IMR-90 (cell line): ENCODE measurements at regions not wholly inside any gene's neighbourhood (a gene's known extent, or its start where the extent isn't known, plus 50 kb on each side); places are given as distances from the start of the nearest gene placed in this dataset.

ENCODE experiments used
- ATAC-seq: fragments of 200-7000 bp; cut with Tn5 transposase; 2 replicates; pipeline ENCODE4 v1.9.1; 2020; ENCODE audit warnings: low read depth, mild to moderate bottlenecking, moderate library complexity
- BruUV-seq: library from RNA; stranded (reverse); fragments of 400-500 nt; replicated peaks from 2 replicates; lab custom pipeline; 2021; lab: Mats Ljungman, UMichigan
- CTCF ChIA-PET: fragments of 300-600 bp; formaldehyde crosslinking; extraction: SDS; loops from one replicate; lab custom pipeline; 2021; ENCODE audit warnings: antibody characterized with exemption; lab: Yijun Ruan, JAX
- POLR2A ChIA-PET: fragments of 300-600 bp; sonication (Branson Sonifier 250); formaldehyde crosslinking; loops from one replicate; lab custom pipeline; 2022; ENCODE audit warnings: antibody characterized with exemption; ENCODE audit not compliant: unreplicated experiment; lab: Charles Lee
- DNase-seq: peaks from one replicate; pipeline ENCODE4 v3.0.0; 2013
- H2AFZ ChIP-seq: replicated peaks from 2 replicates; pipeline ENCODE3; 2013; ENCODE audit warnings: low read length, mild to moderate bottlenecking; ENCODE audit not compliant: poor library complexity
- H2AK5ac ChIP-seq: 2 replicates; pipeline ENCODE4 v1.6.1; 2013; ENCODE audit warnings: low read depth, low read length, inconsistent platforms
- H2AK9ac ChIP-seq: replicated peaks from 2 replicates; pipeline ENCODE3; 2013; ENCODE audit warnings: mild to moderate bottlenecking, low read depth, low read length, moderate library complexity; ENCODE audit not compliant: poor library complexity
- H2BK120ac ChIP-seq: 2 replicates; pipeline ENCODE4 v1.6.1; 2013; ENCODE audit warnings: low read depth, low read length, inconsistent platforms
- H2BK15ac ChIP-seq: 3 replicates; pipeline ENCODE4 v1.6.1; 2013; ENCODE audit warnings: low read depth, low read length, inconsistent platforms
- H2BK20ac ChIP-seq: 2 replicates; pipeline ENCODE4 v1.6.1; 2013; ENCODE audit warnings: low read depth, mild to moderate bottlenecking, inconsistent platforms, low read length, moderate library complexity
- H2BK5ac ChIP-seq: 2 replicates; pipeline ENCODE4 v1.6.1; 2013; ENCODE audit warnings: mild to moderate bottlenecking, low read depth, low read length, inconsistent platforms; ENCODE audit not compliant: poor library complexity, severe bottlenecking
- H3K14ac ChIP-seq: replicated peaks from 2 replicates; pipeline ENCODE4 v1.6.1; 2013; ENCODE audit warnings: low read depth, low read length, inconsistent platforms
- H3K18ac ChIP-seq: 2 replicates; pipeline ENCODE4 v1.6.1; 2013; ENCODE audit warnings: low read depth, low read length, control low read depth
- H3K23ac ChIP-seq: 2 replicates; pipeline ENCODE4 v1.6.1; 2013; ENCODE audit warnings: low read depth, low read length, inconsistent platforms
- H3K27ac ChIP-seq: 2 replicates; pipeline ENCODE4 v1.5.1; 2013; ENCODE audit warnings: mild to moderate bottlenecking, control low read depth, low read length; ENCODE audit not compliant: insufficient read depth
- H3K27me3 ChIP-seq: 2 replicates; pipeline ENCODE4 v1.6.1; 2013; ENCODE audit warnings: low read length; ENCODE audit not compliant: control insufficient read depth, insufficient read depth
- H3K36me3 ChIP-seq: 2 replicates; pipeline ENCODE4 v1.6.1; 2013; ENCODE audit warnings: low read length, mixed read lengths; ENCODE audit not compliant: control insufficient read depth, insufficient read depth
- H3K4ac ChIP-seq: 2 replicates; pipeline ENCODE4 v1.6.1; 2013; ENCODE audit warnings: low read depth, low read length, inconsistent platforms
- H3K4me1 ChIP-seq: 2 replicates; pipeline ENCODE4 v1.6.1; 2013; ENCODE audit warnings: low read length, mixed read lengths; ENCODE audit not compliant: control insufficient read depth, insufficient read depth
- H3K4me2 ChIP-seq: 2 replicates; pipeline ENCODE4 v1.6.1; 2013; ENCODE audit warnings: low read depth, mild to moderate bottlenecking, control low read depth, low read length, moderate library complexity
- H3K4me3 ChIP-seq: 2 replicates; pipeline ENCODE4 v1.5.1; 2013; ENCODE audit warnings: low read depth, mild to moderate bottlenecking, control low read depth, low read length, moderate library complexity; ENCODE audit not compliant: insufficient read depth
- H3K56ac ChIP-seq: 2 replicates; pipeline ENCODE4 v1.6.1; 2013; ENCODE audit warnings: low read length, inconsistent platforms; ENCODE audit not compliant: insufficient read depth; ENCODE audit errors: extremely low read depth
- H3K79me1 ChIP-seq, 2 experiments: 2 replicates each; pipeline ENCODE4 v1.6.1; 2013; ENCODE audit warnings: low read length in 2 of 2, inconsistent platforms in 1 of 2, low read depth in 1 of 2
- H3K9ac ChIP-seq: 2 replicates; pipeline ENCODE4 v1.6.1; 2013; ENCODE audit warnings: low read depth, low read length, control low read depth
- H3K9me1 ChIP-seq: 2 replicates; pipeline ENCODE4 v1.6.1; 2013; ENCODE audit warnings: low read length, inconsistent platforms; ENCODE audit not compliant: insufficient read depth
- H3K9me3 ChIP-seq: 2 replicates; pipeline ENCODE4 v1.6.1; 2013; ENCODE audit warnings: low read length; ENCODE audit not compliant: control insufficient read depth, insufficient read depth
- H4K20me1 ChIP-seq: 2 replicates; pipeline ENCODE4 v1.6.1; 2013; ENCODE audit warnings: low read length, inconsistent platforms; ENCODE audit not compliant: insufficient read depth
- H4K5ac ChIP-seq: 2 replicates; pipeline ENCODE4 v1.6.1; 2013; ENCODE audit warnings: mild to moderate bottlenecking, low read depth, low read length, control low read depth
- H4K8ac ChIP-seq, 2 experiments: 2 replicates each; pipeline ENCODE4 v1.6.1; 2013; ENCODE audit warnings: low read depth in 2 of 2, low read length in 2 of 2, control low read depth in 1 of 2, inconsistent platforms in 1 of 2
- H4K91ac ChIP-seq: 2 replicates; pipeline ENCODE4 v1.6.1; 2013; ENCODE audit warnings: low read depth, low read length, inconsistent platforms; ENCODE audit not compliant: insufficient read depth
- BHLHE40 ChIP-seq: fragments of 150-350 bp; IDR thresholded peaks from 2 replicates; pipeline ENCODE4 v1.6.1; 2016; ENCODE audit warnings: mild to moderate bottlenecking, low read depth, low read length
- CEBPB ChIP-seq: IDR thresholded peaks from 2 replicates; pipeline ENCODE4 v1.6.1; 2012; ENCODE audit warnings: low read depth, low read length, improper control_type of control experiment
- CTCF ChIP-seq: conservative IDR thresholded peaks from 2 replicates; pipeline ENCODE4 v1.5.1; 2012; ENCODE audit warnings: mild to moderate bottlenecking, low read depth, low read length, improper control_type of control experiment
- FOS ChIP-seq: fragments of 150-350 bp; IDR thresholded peaks from 2 replicates; pipeline ENCODE4 v1.6.1; 2016; ENCODE audit warnings: low read depth, low read length
- MAFK ChIP-seq: IDR thresholded peaks from 2 replicates; pipeline ENCODE4 v1.6.1; 2012; ENCODE audit warnings: low read depth, low read length, improper control_type of control experiment
- MAZ ChIP-seq: IDR thresholded peaks from 2 replicates; pipeline ENCODE4 v1.6.1; 2012; ENCODE audit warnings: low read depth, mild to moderate bottlenecking, low read length, improper control_type of control experiment, moderate library complexity, borderline replicate concordance
- MXI1 ChIP-seq: IDR thresholded peaks from 2 replicates; pipeline ENCODE4 v1.6.1; 2012; ENCODE audit warnings: low read depth, mild to moderate bottlenecking, low read length, moderate library complexity, borderline replicate concordance
- NFE2L2 ChIP-seq: fragments of 150-350 bp; IDR thresholded peaks from 2 replicates; pipeline ENCODE4 v1.6.1; 2016; ENCODE audit warnings: low read depth, mild to moderate bottlenecking, low read length
- POLR2A ChIP-seq: IDR thresholded peaks from 2 replicates; pipeline ENCODE4 v1.6.1; 2012; ENCODE audit warnings: mild to moderate bottlenecking, low read depth, low read length
- RAD21 ChIP-seq: IDR thresholded peaks from 2 replicates; pipeline ENCODE4 v1.6.1; 2012; ENCODE audit warnings: low read length, improper control_type of control experiment
- RCOR1 ChIP-seq: IDR thresholded peaks from 2 replicates; pipeline ENCODE4 v1.6.1; 2012; ENCODE audit warnings: mild to moderate bottlenecking, low read length, improper control_type of control experiment; ENCODE audit not compliant: insufficient replicate concordance
- RFX5 ChIP-seq: IDR thresholded peaks from 2 replicates; pipeline ENCODE4 v1.8.0; 2012; ENCODE audit warnings: low read depth, mild to moderate bottlenecking, low read length, moderate library complexity
- SMC3 ChIP-seq: fragments of 150-350 bp; IDR thresholded peaks from 2 replicates; pipeline ENCODE4 v1.6.1; 2016; ENCODE audit warnings: low read depth, mild to moderate bottlenecking, antibody characterized with exemption, low read length, moderate library complexity
- WGBS, 2 experiments: methylation state at CpG; one replicate each; pipeline versions ENCODE4 v1.1.5 to v1.1.7; 2013; ENCODE audit warnings: missing lambda C conversion rate in 2 of 2; ENCODE audit not compliant: insufficient read length in 1 of 2; ENCODE audit errors: extremely low coverage in 2 of 2; 5-methylcytosine and 5-hydroxymethylcytosine counted together
- dilution Hi-C: fragments of 300-500 bp; cut with HindIII; formaldehyde crosslinking; loops from one replicate; pipeline ENCODE4 v1.14.3; 2018; ENCODE audit warnings: low sequenced_read_pairs; ENCODE audit not compliant: unreplicated experiment
- in situ Hi-C: fragments of 300-500 bp; cut with MboI; formaldehyde crosslinking; loops from 3 replicates; pipeline ENCODE4 v1.14.3; 2019; ENCODE audit warnings: low sequenced_read_pairs, inconsistent platforms, mixed read lengths
- intact Hi-C: fragments of 100-400 bp; cut with micrococcal nuclease; formaldehyde crosslinking; loops from 2 replicates; pipeline ENCODE4 v1.10.0; 2022
- TF ChIP-seq, protein P1 (sequence below): fragments of 150-350 bp; IDR thresholded peaks from 2 replicates; pipeline ENCODE4 v1.6.1; 2017; ENCODE audit warnings: mild to moderate bottlenecking, antibody characterized with exemption, low read length, low read depth
- TF ChIP-seq, protein P2 (sequence below): fragments of 150-350 bp; IDR thresholded peaks from 2 replicates; pipeline ENCODE4 v1.6.1; 2016; ENCODE audit warnings: low read depth, mild to moderate bottlenecking, low read length, moderate library complexity, borderline replicate concordance

DNA sequence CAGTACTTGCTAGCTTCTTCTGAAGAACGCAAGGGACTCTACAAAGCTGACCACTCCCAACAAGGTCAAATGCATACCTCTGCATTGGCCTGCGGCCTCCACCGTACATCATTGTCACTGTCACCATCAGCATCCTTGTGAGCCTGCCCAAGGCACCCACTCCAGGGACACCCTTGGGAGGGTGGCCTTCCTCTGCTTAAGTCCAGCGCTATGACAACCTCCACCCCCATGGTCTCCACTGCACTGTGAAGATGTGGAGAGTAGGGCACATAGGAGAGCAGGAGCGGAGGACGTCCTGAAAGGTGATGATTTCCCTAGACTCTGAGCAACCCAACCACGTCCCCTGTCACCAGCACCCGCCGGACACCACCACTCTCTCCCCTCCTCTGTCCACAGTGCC lies 252.8 kb downstream of the ALG10 start:
- TF ChIP-seq, protein P1, sequence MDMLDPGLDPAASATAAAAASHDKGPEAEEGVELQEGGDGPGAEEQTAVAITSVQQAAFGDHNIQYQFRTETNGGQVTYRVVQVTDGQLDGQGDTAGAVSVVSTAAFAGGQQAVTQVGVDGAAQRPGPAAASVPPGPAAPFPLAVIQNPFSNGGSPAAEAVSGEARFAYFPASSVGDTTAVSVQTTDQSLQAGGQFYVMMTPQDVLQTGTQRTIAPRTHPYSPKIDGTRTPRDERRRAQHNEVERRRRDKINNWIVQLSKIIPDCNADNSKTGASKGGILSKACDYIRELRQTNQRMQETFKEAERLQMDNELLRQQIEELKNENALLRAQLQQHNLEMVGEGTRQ = no peak
- TF ChIP-seq RCOR1 (no peak), RFX5 (no peak), POLR2A (no peak), CEBPB (no peak), BHLHE40 (no peak), SMC3 (no peak), MAFK (no peak), MXI1 (no peak), NFE2L2 (no peak), MAZ (no peak), RAD21 (no peak), CTCF (no peak), FOS (no peak)
- TF ChIP-seq, protein P2, sequence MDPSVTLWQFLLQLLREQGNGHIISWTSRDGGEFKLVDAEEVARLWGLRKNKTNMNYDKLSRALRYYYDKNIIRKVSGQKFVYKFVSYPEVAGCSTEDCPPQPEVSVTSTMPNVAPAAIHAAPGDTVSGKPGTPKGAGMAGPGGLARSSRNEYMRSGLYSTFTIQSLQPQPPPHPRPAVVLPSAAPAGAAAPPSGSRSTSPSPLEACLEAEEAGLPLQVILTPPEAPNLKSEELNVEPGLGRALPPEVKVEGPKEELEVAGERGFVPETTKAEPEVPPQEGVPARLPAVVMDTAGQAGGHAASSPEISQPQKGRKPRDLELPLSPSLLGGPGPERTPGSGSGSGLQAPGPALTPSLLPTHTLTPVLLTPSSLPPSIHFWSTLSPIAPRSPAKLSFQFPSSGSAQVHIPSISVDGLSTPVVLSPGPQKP = no peak
- Histone ChIP-seq H3K14ac (no peak overlapping the region), H2BK5ac (no peak overlapping the region), H3K27me3 (no peaks in the 10 kb centered on the region), H3K4me3 (no peak overlapping the region), H3K9me3 (peaks cover 20% of the 10 kb centered on the region), H4K5ac (no peak overlapping the region), H3K4me1 (no peaks in the 10 kb centered on the region), H3K56ac (no peak overlapping the region), H2AFZ (no peak overlapping the region), H2AK5ac (no peak overlapping the region), H2BK120ac (no peak overlapping the region), H3K79me1 (no peaks in the 10 kb centered on the region), H4K91ac (no peak overlapping the region), H3K9ac (no peak overlapping the region), H4K20me1 (no peaks in the 10 kb centered on the region), H3K4ac (no peak overlapping the region), H3K9me1 (no peaks in the 10 kb centered on the region), H3K36me3 (no peaks in the 10 kb centered on the region), H4K8ac (no peak overlapping the region), H3K18ac (no peak overlapping the region), H2AK9ac (no peak overlapping the region), H2BK15ac (no peak overlapping the region), H3K4me2 (no peak overlapping the region), H3K27ac (no peak overlapping the region), H3K23ac (no peak overlapping the region), H2BK20ac (no peak overlapping the region)
- no peak for DNase-seq
- intact Hi-C loops = no loop called here
- ChIA-PET POLR2A (no interaction called here), CTCF (no interaction called here)
- dilution Hi-C loops = no loop called here
- BruUV-seq = no TSS peak
- ATAC-seq = no peak
- in situ Hi-C loops = no loop called here
- WGBS, 2 experiments = no CpG with 5 or more reads among the region's 9 CpGs
